SU-DHL-6 (cell line): ENCODE measurements at regions not wholly inside any gene's neighbourhood (a gene's known extent, or its start where the extent isn't known, plus 50 kb on each side); places are given as distances from the start of the nearest gene placed in this dataset.
"Not testable (repeated sequence)": the region's sequence is repeated elsewhere in the genome, so short reads cannot be mapped to it uniquely, and the experiment has no call there.

Experiments
- H2AFZ ChIP-seq: fragments of 200-600 bp; sonication (generic); 2 replicates; pipeline ENCODE4 v1.6.1; 2014; ENCODE audit warnings: low read depth, mild to moderate bottlenecking, moderate library complexity, mixed read lengths, antibody characterized with exemption, low read length; ENCODE audit not compliant: severe bottlenecking
- H3F3A ChIP-seq: fragments of 200-600 bp; shearing (Covaris generic); 2 replicates; pipeline ENCODE4 v1.6.0; 2016; ENCODE audit warnings: antibody characterized with exemption, mild to moderate bottlenecking; ENCODE audit not compliant: insufficient read depth
- H3K27ac ChIP-seq: fragments of 200-600 bp; sonication (generic); 2 replicates; pipeline ENCODE4 v1.5.1; 2016; ENCODE audit warnings: low read depth, mild to moderate bottlenecking, low read length, moderate library complexity, mixed read lengths
- H3K27me3 ChIP-seq: fragments of 200-600 bp; sonication (generic), shearing (Covaris generic); 2 replicates; pipeline ENCODE4 v1.6.0; 2014; ENCODE audit warnings: mild to moderate bottlenecking, low read length
- H3K36me3 ChIP-seq: fragments of 200-600 bp; sonication (generic); 2 replicates; pipeline ENCODE4 v1.6.1; 2014; ENCODE audit warnings: mild to moderate bottlenecking, low read length, mixed read lengths
- H3K4me2 ChIP-seq: fragments of 300-600, 200-600 bp; shearing (Covaris generic), sonication (generic); 2 replicates; pipeline ENCODE4 v1.6.0; 2014; ENCODE audit warnings: low read length, low read depth, mild to moderate bottlenecking; ENCODE audit not compliant: poor library complexity, severe bottlenecking
- H3K4me3 ChIP-seq: fragments of 200-600 bp; sonication (generic); 2 replicates; pipeline ENCODE4 v1.5.1; 2014; ENCODE audit warnings: antibody characterized with exemption, low read length, mild to moderate bottlenecking, mixed read lengths; ENCODE audit not compliant: insufficient read depth, poor library complexity, severe bottlenecking
- H3K79me2 ChIP-seq: fragments of 200-600 bp; sonication (generic); 2 replicates; pipeline ENCODE4 v1.6.1; 2014; ENCODE audit warnings: mild to moderate bottlenecking, low read length, moderate library complexity; ENCODE audit not compliant: insufficient read depth
- H3K9ac ChIP-seq: fragments of 200-600 bp; sonication (generic); 2 replicates; pipeline ENCODE4 v1.7.0; 2014; ENCODE audit warnings: mild to moderate bottlenecking, low read length
- H3K9me2 ChIP-seq: fragments of 200-600 bp; sonication (generic); replicated peaks from 2 replicates; pipeline ENCODE4 v1.6.1; 2014; ENCODE audit warnings: low read length; ENCODE audit not compliant: insufficient read depth
- H3K9me3 ChIP-seq: fragments of 200-600 bp; sonication (generic); 2 replicates; pipeline ENCODE4 v1.6.1; 2014; ENCODE audit warnings: low read length, mixed read lengths; ENCODE audit not compliant: insufficient read depth
- H4K20me1 ChIP-seq: fragments of 200-600 bp; sonication (generic); 2 replicates; pipeline ENCODE4 v1.6.1; 2014; ENCODE audit warnings: low read depth, mild to moderate bottlenecking, antibody characterized with exemption, low read length, moderate library complexity, mixed read lengths
- CTCF ChIP-seq: fragments of 200-600 bp; sonication (generic); IDR thresholded peaks from one replicate; pipeline ENCODE4 v1.5.1; 2017; ENCODE audit warnings: antibody characterized with exemption, mild to moderate bottlenecking, low read length, moderate library complexity; ENCODE audit not compliant: insufficient read depth, poor library complexity, severe bottlenecking
- EZH2phosphoT487 ChIP-seq: fragments of 200-600 bp; sonication (generic), shearing (Covaris generic); conservative IDR thresholded peaks from 2 replicates; pipeline ENCODE4 v1.6.1; 2018; ENCODE audit warnings: mild to moderate bottlenecking, antibody characterized with exemption, low read length, moderate library complexity, mixed read lengths

GRCh38 chr2:100747996-100748615, 71.8 kb upstream of the NPAS2 start:
- Histone ChIP-seq H3K27me3 (no peaks in the 10 kb centered on the region), H4K20me1 (no peaks in the 10 kb centered on the region), H3K36me3 (no peaks in the 10 kb centered on the region), H3K9me3 (no peaks in the 10 kb centered on the region), H3F3A (no peaks in the 10 kb centered on the region), H3K27ac (no peak overlapping the region), H3K9me2 (no peaks in the 10 kb centered on the region), H3K79me2 (no peaks in the 10 kb centered on the region), H2AFZ (no peak overlapping the region), H3K4me2 (no peak overlapping the region), H3K4me3 (no peak overlapping the region), H3K9ac (no peak overlapping the region)
- TF ChIP-seq EZH2phosphoT487 (no peak), CTCF (no peak)

GRCh38 chr2:100748673-100749072, 71.3 kb upstream of the NPAS2 start:
- no peaks in the 10 kb centered on the region for H3K9me3 ChIP-seq
- no peaks in the 10 kb centered on the region; the same call in 1 of the 2 replicates for H3K27me3 ChIP-seq
- no peaks in the 10 kb centered on the region for H3F3A ChIP-seq
- no peaks in the 10 kb centered on the region for H4K20me1 ChIP-seq
- H3K4me2 ChIP-seq: no peak overlapping the region
- no peaks in the 10 kb centered on the region for H3K9me2 ChIP-seq
- no peak overlapping the region for H3K4me3 ChIP-seq
- TF ChIP-seq EZH2phosphoT487: no peak
- TF ChIP-seq CTCF: no peak
- no peak overlapping the region for H3K27ac ChIP-seq
- no peaks in the 10 kb centered on the region for H3K79me2 ChIP-seq
- H2AFZ ChIP-seq: no peak overlapping the region
- no peak overlapping the region for H3K9ac ChIP-seq
- H3K36me3 ChIP-seq: no peaks in the 10 kb centered on the region

- no peak overlapping the region for H3K9ac ChIP-seq
- H4K20me1 ChIP-seq: no peaks in the 10 kb centered on the region
- no peak overlapping the region for H3K27ac ChIP-seq
- no peaks in the 10 kb centered on the region for H3F3A ChIP-seq
- TF ChIP-seq CTCF: no peak
- no peak for TF ChIP-seq EZH2phosphoT487
- no peaks in the 10 kb centered on the region; the same call in 1 of the 2 replicates for H3K27me3 ChIP-seq
- no peak overlapping the region for H3K4me2 ChIP-seq
- H3K36me3 ChIP-seq: no peaks in the 10 kb centered on the region
- H3K79me2 ChIP-seq: no peaks in the 10 kb centered on the region
- no peaks in the 10 kb centered on the region for H3K9me2 ChIP-seq
- no peaks in the 10 kb centered on the region for H3K9me3 ChIP-seq
- H3K4me3 ChIP-seq: no peak overlapping the region
- H2AFZ ChIP-seq: no peak overlapping the region
Measured at GRCh38 chr2:100749771-100750542, 70.0 kb upstream of the NPAS2 start.

DNA sequence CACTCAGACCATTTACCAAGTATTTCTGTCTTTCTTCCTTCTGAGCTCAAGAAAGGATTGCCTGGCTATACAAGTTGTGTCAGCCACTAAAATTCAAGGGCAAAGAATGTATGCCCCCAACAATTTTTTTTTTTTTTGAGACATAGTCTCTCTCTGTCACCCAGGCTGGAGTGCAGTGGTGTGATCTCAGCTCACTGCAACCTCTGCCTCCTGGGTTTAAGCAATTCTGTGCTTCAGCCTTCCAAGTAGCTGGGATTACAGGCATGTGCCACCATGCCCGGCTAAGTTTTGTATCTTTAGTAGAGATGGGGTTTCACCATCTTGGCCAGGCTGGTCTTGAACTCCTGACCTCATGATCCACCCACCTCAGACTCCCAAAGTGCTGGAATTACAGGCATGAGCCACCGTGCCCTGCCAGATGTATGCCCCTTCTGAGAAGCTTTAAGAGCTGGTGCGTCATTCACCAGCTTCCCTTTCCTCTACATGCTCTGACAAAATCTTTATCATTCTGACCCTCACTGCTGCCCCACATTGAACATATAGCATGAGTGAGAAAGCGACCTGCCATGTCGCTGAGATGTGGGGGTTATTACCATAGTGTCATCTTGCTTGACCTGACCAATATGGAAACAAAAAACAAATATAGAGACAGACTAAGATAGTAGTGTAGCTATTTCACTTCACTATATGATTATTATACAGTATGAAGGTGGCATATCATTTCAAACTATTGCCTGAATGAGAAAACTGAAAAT, 67.9 kb upstream of the NPAS2 start:
- not testable (repeated sequence) for H3K79me2 ChIP-seq, H3K27ac ChIP-seq, H4K20me1 ChIP-seq, H3F3A ChIP-seq, H3K27me3 ChIP-seq, H2AFZ ChIP-seq, H3K4me3 ChIP-seq, H3K9me3 ChIP-seq, H3K4me2 ChIP-seq, H3K9ac ChIP-seq, H3K9me2 ChIP-seq, H3K36me3 ChIP-seq
